Activated CD4-positive, CD25-positive, alpha-beta regulatory T cell treated with anti-CD3 and anti-CD28 coated beads, Interleukin-2, amount 50 U/mL, for 16 hours (primary cell): ENCODE measurements at regions not wholly inside any gene's neighbourhood (a gene's known extent, or its start where the extent isn't known, plus 50 kb on each side); places are given as distances from the start of the nearest gene placed in this dataset.

Experiments
- DNase-seq: peaks from one replicate; pipeline ENCODE4 v3.0.0-alpha.2; 2020; ENCODE audit warnings: low read depth, low spot score

GRCh38 chr2:111706481-111707001 is 177.5 kb downstream of the ANAPC1 start:
- no peak for DNase-seq

DNA sequence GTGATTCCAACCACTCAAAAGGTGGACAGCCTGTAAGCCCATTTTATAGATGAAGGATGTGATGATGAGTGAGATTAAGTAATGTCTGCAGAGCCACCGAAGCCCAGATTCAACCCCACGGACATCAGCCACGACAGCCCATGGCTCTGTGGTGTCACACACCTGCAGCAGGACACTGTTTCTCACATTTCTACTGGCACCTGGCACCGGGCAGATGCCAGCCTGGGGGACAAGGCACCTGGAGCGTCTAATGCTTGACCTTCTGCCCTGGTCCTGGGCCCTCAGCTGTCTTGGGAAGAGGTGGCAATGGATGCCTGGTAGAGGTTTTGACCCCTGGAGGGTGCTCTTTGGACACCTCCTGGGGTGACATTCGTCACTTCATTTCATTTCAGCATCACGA is 176.3 kb downstream of the ANAPC1 start:
- no peak for DNase-seq

- DNase-seq: no peak
These were observed 175.4 kb downstream of the ANAPC1 start for GRCh38 chr2:111708476-111709180.

GRCh38 chr2:111709321-111709720 is 174.7 kb downstream of the ANAPC1 start:
- DNase-seq: no peak

GRCh38 chr2:111710085-111710484 is 173.9 kb downstream of the ANAPC1 start:
- no peak for DNase-seq

DNA sequence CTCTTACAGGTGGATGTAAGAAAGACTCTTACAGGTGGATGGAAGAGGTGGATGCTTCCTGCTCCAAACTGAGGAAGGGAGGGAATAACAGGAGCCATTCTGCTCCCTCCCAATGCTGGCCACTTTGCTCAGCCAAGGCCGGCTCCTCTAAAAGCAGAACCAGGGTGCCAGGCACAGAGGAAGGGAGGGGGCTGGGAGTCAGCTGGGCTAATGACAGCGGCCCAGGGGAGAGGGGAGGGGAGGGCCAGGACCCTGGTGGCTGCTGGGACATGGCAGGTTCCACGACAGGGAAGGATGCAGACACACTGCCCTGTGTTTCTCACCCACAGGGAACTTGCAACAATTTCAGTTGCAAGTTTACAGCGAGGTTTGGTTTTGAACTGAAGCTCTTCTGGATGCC is 173.4 kb downstream of the ANAPC1 start:
- DNase-seq: no peak

DNA sequence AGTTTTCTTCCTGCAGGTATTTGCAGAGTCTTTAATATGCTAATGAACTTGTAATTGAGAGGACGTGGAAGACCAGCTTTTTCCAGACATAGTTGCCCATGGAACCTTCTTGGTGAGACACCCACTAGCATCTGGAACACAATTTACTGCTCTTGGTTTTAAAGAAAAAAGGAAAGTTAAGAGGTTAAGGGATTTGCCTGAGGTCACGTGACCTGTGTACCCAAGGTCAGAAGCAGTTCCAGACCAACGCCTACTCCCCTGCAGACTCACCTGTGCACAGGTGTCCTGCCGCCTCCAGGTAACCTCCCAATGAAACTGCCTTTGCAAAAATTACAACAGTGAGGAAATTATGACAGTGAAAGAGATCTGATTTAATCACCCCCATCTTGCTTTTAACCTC is 172.7 kb downstream of the ANAPC1 start:
- no peak for DNase-seq

DNA sequence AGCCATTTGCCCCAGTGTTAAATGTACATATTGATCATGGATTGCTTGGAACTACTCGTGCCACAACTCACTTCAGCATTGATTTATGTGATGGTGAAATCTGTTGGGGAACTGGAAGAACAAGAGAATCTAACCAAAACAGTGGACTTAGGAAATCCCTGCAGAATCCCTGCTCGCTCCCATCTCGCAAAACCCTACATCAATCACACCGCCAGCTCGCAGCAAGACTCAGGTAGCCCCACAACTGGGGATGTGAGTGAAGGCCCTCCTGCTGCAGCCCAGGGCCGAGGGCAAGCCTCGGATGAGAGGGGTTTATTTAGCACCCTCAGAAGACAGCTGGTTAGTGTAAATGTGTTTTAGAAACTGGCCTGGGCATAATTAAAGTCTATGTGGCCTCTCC is 171.6 kb downstream of the ANAPC1 start:
- no peak for DNase-seq

GRCh38 chr2:111712940-111713515 is 171.0 kb downstream of the ANAPC1 start:
- no peak for DNase-seq

DNA sequence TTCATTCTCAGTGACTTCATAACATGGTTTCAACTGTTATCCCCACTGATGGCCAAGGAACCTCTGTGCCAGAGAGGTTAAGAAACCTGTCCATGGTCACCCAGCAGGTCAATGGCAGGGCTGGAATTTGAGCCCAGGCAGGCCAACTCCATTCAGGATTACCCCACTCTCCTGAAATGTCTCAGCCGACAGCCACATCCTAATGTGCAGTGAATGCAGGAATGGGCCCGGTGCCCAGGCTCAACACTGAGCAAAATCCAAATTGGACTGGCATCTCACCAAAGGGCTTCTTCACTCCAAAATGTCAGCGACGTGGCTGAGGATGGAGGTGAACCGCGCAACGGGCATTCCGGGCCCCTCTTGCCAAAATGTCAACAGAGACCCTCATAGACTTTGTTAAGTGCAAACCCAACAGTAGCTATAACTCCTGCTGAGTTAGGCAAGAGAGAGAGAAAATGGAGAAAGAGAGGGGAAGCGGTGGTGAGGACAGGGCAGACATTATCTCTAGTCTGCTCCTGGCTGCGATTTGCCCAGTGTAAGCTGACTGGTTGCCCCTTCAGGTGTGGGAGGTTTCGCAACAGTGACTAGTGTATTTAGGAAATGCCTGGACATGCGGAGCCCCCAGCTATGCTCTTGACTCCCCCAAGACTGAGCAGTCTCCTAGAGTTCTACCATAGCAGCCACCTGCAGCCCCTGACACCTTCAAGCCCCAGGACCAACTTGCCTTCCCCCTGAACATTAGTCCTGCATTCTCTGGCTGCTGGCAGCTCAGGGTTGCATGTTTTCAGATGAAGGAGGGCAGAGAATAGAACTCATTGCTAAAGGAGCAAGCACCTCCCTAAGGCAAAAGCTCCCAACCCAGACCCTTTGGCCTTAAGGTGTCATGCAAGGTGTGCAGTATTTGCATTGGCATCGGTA is 167.7 kb downstream of the ANAPC1 start:
- no peak for DNase-seq

GRCh38 chr2:111716905-111717775 is 166.9 kb downstream of the ANAPC1 start:
- DNase-seq: no peak
